HG03060 (cell line): ENCODE measurements at regions not wholly inside any gene's neighbourhood (a gene's known extent, or its start where the extent isn't known, plus 50 kb on each side); places are given as distances from the start of the nearest gene placed in this dataset.

ENCODE experiments used
- ATAC-seq: cut with Tn5 transposase; IDR thresholded peaks from one replicate; pipeline ENCODE4 v1.9.1; 2021; ENCODE audit warnings: low read depth, moderate number of reproducible peaks; ENCODE audit not compliant: unreplicated experiment

DNA sequence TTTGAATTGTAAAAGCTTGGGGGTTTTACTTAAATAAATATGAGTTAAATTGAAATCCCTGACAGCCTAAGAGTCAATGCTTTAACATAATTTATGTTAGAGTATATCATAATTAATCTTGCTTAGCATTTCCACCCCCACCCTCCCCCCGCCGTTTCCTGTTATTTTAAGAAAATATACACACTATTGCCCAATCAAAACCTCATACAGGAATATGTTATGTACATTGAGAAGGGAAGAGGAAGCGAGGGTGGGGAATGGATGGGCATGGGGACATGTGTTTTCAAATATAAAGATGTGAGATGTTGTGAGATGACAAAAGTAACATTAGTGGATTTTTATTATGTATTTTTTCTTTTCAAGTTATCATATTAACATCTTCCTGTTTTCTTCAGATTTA is 561.1 kb upstream of the MEF2C start:
- ATAC-seq: no peak

DNA sequence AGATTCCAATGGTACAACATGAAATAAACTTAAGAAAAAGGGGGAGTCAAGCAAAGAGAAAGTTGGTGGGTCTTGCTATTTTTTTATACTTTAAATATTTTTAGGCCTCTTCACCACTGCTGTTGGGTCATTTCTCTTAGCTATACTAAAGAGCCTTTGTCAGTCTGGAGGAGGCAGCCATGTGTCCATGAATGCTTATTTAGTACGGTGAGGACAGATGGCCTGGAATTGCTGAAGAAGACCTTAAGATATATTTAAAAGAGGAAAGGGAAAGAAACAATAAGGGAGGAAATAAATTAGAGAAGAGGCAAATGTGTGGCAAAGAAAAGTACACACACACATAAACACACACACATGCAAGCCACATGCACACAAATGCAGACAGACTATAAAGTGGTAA is 560.5 kb upstream of the MEF2C start:
- ATAC-seq: no peak

DNA sequence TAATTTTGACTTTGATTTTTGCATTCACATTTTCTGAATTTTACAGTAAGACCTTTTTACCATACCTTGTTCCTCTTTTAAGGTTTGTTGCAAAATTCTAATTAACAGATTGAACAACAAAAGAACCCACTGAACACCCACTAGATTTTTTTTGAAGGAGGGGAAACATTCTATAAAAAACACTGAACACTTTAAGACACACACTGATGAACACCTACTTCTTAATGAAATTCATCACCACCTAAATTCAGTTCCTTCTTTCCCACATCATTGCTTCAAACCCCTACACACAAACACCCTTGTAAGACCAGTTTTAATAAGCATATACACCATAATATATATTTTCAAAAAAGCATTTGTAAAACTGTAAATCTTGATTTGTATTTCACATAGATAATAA is 559.0 kb upstream of the MEF2C start:
- ATAC-seq: no peak

DNA sequence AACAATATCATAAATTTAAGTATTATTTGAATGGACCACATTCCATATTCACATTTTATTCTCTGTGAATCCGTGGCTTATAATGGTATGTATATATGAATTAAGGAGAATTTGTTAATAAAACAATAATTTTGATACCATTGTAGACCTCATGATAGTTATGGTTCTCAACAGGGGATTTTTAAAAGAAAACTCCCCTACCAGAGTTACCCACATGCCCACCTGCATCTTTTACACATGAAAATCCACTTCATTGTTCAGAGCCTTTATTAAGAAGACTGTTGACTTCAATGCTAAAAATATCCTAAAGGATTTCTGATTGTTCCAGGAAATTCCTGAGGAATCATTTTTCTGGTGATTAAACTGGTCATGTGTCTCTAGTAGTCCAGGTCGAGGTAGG is 557.7 kb upstream of the MEF2C start:
- no peak for ATAC-seq

DNA sequence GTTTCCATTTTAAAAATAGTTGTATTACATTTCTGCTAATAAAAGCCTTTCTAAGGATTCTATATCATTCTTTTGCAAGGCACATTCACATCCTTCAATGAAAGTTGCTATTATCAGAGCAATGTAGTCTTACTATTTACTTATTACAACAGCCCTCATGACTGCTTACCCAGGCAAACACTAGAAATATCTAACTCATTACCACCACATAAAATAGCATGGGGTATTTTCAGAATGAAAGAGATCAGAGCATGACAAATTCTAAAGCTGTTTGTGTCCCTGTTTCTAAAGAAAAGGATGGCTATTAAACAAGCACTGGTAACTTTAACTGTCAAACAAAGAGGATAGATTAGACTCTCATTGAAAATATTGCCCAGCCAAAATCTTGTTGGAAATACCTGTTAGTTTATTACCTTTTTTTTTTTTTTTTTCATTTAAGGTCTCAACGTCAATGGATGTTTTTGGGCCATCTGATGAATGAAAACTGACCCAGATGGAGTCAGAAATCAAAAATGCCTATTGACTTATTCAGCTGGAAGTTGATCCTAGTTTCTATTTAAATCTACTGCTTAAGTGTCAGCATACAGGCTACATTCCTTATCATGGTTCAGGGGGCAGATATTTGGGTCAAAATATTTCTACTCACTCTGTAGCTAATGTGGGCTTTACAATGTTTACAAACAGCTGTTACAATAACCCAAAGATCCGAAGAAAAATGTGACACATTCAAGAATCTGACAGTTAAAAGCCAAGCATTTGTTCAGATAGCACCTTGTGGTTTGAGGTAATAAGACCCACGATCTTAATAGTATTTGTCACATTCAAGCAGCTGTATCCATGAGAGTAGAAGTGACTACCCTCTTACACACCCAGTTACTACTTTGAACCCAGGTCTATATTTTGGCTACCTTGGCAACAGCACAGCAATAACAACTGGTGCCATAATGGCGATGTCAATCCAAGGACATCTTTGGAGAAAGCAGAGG is 554.8 kb upstream of the MEF2C start:
- no peak for ATAC-seq

DNA sequence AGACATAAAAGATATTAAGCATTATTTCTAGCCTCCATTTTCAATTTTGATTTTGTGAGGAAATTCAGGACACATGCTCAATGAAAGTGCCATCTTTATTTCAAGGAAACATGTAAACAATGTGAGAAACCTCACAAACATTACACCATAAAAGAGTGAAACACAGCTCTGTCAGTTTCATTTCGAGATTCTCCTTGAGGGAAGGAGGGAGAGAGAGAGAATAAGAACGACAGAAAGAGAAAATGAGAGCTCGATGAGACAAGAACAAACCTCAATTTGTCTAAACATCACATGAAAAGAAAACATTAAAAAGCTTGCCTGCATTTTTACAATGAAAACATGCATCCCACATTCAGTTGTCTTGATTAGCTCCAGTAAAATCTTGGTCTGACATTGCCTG is 553.5 kb upstream of the MEF2C start:
- ATAC-seq: no peak

DNA sequence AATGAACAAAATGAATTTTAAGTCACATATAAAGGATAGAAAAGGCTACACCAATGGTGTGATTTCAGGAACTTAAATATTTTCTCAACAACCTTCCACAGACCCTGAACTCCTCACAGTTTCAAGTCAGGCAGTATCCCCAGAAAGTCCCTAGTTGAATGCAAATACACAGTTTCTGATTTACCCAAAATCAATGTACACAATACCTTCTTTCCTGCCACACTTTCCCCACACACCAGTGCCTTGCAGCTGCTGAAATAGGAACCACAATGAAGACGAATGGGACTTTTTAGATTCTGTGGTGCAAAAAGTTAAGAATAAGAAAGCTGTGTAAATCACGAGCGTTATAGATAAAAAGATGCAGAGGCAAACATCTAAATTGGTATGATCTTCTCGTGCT is 552.4 kb upstream of the MEF2C start:
- peak; percentile 62 for ATAC-seq

DNA sequence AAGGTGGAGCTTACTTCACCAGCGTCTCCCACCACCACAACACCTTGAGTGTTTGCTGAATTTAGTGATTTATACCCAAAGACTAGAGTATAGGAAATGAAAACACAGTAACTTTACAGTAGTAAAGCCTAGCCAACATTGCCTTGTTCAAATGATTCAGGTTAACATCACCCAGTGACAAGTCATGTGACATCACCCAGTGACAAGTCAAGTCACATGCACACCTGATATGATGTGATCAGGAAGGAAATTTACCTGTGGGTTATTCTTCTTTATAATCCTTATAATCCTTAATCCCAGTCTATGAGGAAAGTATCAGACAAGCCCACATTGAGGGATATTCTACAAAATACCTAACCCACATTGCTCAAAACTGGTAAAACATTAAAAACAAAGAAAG is 545.6 kb upstream of the MEF2C start:
- ATAC-seq: no peak

DNA sequence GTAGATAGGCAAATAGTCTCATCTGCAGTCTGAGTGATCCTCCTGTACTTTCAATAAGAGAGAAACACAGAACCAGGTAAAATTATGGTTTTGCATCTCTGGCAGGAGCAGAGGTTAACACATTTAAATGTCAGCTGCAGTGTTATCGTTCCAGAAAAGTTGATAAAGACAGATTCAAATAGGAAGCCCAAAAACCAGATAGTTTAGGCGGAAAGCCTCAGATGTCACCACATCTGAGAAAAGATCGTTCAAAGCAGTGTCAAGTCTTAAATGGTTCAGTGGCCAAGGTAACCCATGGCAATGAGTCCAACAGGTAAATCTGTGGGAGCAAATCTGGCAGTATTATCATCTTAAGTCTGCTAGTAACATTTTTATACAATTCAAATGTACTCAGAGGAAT is 542.1 kb upstream of the MEF2C start:
- no peak for ATAC-seq

DNA sequence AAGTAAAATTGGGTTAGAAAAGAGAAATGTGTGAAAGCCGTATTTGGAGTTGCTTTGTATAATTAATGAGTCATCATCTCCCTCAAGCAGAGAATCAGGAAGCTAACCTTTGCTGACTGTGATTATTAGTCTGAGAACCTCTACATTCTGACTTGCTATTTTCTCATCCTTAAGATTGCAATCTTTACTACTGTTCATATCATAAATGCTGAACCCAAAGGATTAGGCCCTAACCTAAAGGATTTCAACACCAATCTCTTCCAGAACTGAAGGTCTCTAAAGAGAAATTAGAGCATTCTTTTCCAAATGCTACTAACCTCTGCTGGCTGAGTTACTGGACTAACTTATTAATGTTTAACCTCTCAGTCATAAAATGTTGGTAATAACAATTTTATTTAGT is 538.1 kb upstream of the MEF2C start:
- no peak for ATAC-seq

DNA sequence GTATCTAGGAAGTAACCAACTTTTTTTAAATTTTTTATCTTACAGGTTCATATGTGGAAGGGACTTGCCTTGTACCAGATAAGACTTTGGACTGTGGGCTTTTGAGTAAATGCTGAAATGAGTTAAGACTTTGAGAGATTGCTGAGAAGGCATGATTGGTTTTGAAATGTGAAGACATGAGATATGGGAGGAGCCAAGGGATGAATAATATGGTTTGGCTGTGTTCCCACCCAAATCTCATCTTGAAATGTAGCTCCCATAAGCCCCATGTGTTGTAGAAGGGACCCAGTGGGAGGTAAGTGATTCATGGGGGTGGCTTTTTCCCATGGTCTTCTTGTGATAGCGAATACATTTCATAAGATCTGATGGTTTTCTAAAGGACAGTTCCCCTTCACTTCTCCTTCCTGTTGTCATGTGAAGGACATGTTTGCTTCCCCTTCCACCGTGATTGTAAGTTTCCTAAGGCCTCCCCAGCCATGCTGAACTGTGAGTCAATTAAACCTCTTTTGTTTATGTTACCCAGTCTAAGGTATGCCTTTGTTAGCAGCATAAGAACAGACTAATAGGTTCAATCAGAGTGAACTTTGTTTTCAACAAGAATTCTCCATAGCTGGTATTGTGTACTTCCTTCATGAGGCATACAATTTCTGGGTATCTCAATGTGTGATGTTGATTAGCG is 535.6 kb upstream of the MEF2C start:
- no peak for ATAC-seq

DNA sequence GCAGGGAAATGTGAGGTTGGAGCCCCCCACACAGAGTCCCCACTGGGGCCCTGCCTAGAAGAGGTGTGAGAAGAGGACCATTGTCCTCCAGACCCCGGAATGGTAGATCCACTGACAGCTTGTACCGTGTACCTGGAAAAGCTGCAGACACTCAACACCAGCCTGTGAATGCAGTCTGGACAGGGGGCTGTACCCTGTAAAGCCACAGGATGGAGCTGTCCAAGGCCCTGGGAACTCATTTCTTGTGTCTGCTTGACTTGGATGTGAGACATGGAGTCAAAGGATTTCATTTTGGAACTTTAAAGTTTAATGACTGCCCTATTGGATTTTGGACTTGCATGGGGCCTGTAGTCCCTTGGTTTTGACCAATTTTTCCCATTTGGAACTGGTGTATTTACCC is 535.0 kb upstream of the MEF2C start:
- ATAC-seq: no peak

DNA sequence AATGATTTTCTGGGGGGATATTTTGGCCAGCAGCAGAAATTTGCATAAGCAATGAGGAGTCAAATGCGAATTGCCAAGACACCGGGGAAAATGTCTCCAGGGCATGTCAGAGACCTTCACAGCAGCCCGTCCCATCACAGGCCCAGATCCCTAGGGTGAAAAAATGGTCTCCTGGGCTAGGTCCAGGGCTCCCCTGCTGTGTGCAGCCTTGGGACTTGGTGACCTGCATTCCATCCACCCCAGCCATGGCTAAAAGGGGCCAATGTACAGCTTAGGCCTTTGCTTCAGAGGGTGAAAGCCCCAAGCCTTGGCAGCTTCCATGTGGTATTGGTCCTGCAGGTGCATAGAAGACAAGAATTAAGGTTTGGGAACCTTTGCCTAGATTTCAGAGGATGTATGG is 534.5 kb upstream of the MEF2C start:
- no peak for ATAC-seq

DNA sequence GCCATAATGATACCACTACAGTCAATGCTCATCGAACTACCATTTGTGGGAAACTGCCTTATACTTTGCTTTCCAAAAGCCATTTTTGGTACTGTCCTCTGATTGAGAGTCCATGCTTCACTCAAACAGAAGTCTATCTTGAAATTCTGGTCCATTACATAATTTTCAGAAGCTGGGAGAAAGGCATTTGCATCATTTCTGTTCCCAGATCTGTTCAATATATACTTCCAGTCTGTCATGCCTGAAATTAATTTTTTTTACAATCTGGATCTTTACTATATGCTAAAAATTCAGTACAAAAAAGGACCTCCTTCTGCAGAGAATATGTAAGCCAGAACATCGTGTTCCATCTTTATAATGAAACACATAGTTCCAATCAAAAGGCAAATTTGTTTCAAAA is 528.9 kb upstream of the MEF2C start:
- ATAC-seq: no peak

DNA sequence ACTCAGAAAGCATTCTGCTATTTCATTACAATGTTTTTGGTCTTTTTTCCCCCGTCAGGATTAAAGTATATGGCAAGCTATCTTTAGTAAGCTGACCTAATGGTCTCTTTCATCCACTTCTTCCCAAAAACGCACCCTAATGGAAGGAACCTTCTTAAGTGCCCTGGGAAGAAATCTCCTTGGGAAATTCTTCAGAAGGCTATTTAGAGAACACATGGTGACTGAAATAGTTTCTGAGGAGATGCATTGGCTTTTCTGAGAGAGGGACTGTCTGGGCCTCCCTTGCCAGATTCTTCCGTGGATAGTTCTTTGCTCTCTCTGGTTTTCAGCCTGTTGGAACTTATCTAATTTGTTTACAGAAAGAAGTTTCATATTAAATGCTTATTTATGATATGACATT is 524.1 kb upstream of the MEF2C start:
- no peak for ATAC-seq

DNA sequence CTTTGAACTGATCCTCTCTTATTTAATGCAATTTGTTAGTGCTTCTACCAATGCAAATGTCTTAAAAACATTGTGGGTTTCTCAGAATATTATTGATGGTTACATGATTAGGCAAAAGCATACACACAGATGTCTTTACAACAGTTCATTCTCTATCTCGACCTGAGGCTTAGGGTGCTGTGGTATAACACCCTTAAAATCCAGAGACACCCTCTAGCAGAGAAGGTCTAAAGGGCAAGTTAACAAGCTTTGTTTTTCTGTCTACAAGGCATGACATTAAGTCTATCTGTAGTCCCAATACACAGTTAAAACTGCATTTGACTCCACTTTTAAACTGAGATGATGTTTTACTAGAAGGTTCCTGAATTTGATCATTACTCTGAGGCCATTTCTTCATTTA is 518.7 kb upstream of the MEF2C start:
- no peak for ATAC-seq

DNA sequence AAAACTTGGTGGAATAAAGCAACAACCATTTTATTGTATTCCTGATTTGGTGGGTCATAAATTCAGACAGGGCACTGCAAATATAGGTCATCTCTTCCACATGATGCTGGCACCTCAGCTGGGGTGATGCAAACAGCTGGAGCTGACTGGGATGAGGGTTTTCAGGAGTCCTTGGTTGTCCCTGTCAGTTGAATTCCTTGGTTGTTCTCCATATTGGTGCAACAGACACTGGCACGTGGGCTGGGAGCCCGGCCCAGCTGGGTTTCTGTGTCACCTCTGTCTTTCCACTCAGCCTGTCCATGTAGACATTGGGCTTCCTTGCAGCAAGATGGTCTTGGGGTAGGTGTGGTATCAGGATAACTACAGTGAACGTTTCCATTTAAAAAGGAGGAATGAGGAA is 518.0 kb upstream of the MEF2C start:
- ATAC-seq: no peak

DNA sequence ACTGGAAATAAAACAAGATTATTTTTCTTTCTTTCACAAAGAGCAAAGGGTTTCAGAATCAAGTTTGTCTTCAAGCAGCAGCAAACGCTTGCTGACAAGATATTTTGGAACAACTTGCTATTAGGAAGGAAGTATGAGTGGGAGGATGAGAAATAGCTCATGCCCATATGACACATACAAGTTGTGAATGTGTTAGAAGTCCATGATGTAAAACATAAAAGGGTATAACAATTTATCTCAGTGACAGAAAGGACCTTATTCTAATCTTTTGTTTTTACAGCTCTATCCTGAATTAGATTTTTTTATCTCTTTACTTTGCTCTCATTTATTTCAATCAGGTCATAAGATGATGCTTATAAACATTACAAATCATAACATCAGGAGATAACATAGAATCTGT is 516.6 kb upstream of the MEF2C start:
- ATAC-seq: no peak

DNA sequence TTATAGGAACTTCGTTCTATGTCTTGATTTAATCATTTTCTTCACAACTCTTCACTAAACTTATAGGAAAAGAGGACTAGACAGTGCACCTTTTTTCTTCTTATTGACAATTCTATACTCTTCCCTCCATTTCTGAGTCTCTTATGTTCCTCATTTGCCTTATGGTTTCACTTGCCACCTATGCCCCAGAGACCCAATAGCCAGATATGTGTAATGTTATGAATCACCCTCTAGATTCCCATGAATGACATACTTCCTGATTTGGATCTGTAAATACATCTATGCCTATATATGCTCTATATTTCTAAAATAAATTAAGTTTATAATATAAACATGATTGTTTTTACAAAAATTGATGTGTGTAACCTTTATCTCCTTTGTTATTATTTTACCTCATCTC is 514.1 kb upstream of the MEF2C start:
- ATAC-seq: no peak

DNA sequence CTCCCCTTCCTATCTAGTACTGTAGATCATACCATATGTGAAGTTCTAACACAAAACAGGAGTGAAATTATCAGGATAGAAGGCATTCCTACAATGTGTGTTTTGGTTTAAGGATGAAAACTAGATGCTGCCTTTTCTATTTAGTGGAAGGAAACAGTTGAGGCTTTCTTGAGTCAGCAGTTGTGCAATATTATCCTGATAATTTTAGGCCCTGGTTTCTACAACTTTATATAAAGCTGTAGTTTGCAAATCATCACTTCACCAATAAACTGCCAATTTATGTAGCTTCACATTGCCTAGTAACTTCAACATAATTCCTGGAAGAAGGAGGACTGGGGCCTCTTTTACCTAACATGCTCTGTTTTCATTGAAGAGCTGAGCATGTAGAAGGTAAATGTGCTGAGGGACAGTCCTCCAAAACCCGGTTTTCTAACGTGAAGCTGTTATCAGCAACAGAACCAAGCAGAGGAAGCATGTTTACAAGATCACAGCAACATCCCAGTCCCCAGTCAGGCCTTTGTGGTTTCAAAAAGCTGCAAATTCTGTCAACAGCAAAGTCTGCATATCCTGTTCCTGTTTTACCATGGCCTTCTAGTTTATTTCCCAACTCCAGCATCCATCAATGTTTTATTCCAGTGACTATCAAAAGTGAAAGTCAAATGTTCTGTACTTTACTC is 513.4 kb upstream of the MEF2C start:
- ATAC-seq: no peak

DNA sequence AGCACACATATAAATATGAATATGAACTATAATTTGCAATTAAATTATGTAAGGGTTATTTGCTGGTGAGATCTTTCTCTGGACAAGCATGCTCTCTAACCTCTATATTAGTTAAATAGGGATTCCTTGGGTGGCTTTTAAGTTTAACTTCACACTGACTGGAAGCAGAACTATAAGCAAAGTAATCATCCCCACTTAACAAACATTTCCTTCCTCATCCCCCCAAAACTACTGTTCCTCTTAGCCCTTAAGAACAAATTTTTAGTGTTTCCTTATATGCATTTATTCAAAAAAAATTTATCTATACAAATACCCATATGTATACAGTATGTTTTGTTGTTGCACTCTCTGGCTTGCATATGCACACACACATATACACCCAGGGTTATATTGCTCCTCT is 512.1 kb upstream of the MEF2C start:
- no peak for ATAC-seq
